ENCODE measurements at regions not wholly inside any gene's neighbourhood (a gene's known extent, or its start where the extent isn't known, plus 50 kb on each side); places are given as distances from the start of the nearest gene placed in this dataset.

GRCh38 chr14:48035836-48036235, 360.4 kb upstream of the MDGA2 start:
- TF ChIP-seq, protein P1, sequence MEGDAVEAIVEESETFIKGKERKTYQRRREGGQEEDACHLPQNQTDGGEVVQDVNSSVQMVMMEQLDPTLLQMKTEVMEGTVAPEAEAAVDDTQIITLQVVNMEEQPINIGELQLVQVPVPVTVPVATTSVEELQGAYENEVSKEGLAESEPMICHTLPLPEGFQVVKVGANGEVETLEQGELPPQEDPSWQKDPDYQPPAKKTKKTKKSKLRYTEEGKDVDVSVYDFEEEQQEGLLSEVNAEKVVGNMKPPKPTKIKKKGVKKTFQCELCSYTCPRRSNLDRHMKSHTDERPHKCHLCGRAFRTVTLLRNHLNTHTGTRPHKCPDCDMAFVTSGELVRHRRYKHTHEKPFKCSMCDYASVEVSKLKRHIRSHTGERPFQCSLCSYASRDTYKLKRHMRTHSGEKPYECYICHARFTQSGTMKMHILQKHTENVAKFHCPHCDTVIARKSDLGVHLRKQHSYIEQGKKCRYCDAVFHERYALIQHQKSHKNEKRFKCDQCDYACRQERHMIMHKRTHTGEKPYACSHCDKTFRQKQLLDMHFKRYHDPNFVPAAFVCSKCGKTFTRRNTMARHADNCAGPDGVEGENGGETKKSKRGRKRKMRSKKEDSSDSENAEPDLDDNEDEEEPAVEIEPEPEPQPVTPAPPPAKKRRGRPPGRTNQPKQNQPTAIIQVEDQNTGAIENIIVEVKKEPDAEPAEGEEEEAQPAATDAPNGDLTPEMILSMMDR (conservative IDR thresholded peaks at IDR 0.05), result no peak
- no peak for TF ChIP-seq ZFX (IDR thresholded peaks at IDR 0.05)

Data from C4-2B (cell line).